ENCODE measurements at regions not wholly inside any gene's neighbourhood (a gene's known extent, or its start where the extent isn't known, plus 50 kb on each side); places are given as distances from the start of the nearest gene placed in this dataset.
A peak's percentile ranks its signal among the peaks of the same experiment; 100 is the strongest.

DNA sequence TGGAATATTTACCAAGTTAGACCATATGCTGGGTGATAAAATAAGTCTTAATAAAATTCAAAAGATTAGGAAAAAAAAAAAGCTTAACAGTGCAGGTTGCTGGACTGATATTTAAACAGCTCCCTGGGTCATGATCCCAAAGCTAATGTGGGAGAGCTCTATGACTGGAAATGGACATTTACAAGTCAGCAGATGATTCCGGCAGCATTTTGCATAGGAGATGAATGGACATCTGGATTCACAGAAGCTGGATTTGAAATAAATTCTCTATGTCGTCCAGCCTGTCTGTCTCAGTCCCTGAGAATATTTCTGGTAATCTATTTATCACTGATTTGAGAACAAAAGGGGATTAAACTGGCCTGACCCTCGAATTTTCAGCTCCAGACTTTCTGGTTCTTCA is 52.3 kb upstream of the KLHL25 start:
- H3K27ac ChIP-seq = no peak overlapping the region
- H3K36me3 ChIP-seq = no peaks in the 10 kb centered on the region
- H3K9ac ChIP-seq (ENCODE audit: low read depth in 2 of 2, low read length in 2 of 2) = no peak overlapping the region
- DNase-seq = no peak
- no peaks in the 10 kb centered on the region for H3K4me1 ChIP-seq
- TF ChIP-seq, protein P1, sequence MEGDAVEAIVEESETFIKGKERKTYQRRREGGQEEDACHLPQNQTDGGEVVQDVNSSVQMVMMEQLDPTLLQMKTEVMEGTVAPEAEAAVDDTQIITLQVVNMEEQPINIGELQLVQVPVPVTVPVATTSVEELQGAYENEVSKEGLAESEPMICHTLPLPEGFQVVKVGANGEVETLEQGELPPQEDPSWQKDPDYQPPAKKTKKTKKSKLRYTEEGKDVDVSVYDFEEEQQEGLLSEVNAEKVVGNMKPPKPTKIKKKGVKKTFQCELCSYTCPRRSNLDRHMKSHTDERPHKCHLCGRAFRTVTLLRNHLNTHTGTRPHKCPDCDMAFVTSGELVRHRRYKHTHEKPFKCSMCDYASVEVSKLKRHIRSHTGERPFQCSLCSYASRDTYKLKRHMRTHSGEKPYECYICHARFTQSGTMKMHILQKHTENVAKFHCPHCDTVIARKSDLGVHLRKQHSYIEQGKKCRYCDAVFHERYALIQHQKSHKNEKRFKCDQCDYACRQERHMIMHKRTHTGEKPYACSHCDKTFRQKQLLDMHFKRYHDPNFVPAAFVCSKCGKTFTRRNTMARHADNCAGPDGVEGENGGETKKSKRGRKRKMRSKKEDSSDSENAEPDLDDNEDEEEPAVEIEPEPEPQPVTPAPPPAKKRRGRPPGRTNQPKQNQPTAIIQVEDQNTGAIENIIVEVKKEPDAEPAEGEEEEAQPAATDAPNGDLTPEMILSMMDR (IDR thresholded peaks at IDR 0.05) = no peak
- no peak overlapping the region for H3K4me3 ChIP-seq
- H3K9me3 ChIP-seq = no peaks in the 10 kb centered on the region
- intact Hi-C loops (cut with DNase I) = no loop called here
- H3K27me3 ChIP-seq = no peaks in the 10 kb centered on the region

DNA sequence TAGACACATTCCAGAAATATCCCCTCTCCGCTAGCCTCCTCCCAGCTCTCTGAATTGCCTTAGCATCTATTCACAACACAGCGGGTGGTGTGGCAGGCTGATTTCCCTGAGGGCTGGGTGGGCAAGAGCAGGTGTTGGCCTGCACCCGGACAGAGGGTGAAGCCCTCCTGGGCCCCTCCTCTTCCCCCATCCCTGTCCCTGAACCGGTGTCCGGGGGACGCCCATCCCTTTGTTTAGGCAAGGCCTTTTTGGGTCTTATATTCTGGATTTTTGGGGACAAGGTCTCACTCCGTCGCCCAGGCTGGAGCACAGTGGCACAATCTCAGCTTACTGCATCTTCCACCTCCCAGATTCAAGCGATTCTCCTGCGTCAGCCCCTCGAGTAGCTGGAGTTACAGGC is 55.2 kb upstream of the KLHL25 start:
- Histone ChIP-seq H3K4me1 (no peaks in the 10 kb centered on the region), H3K9ac (ENCODE audit: low read depth in 2 of 2, low read length in 2 of 2) (no peak overlapping the region), H3K36me3 (no peaks in the 10 kb centered on the region), H3K9me3 (no peaks in the 10 kb centered on the region), H3K27ac (no peak overlapping the region), H3K4me3 (no peak overlapping the region), H3K27me3 (no peaks in the 10 kb centered on the region)
- TF ChIP-seq, protein P1 (IDR thresholded peaks at IDR 0.05) = no peak
- DNase-seq = no peak
- intact Hi-C loops (cut with DNase I) = no loop called here

DNA sequence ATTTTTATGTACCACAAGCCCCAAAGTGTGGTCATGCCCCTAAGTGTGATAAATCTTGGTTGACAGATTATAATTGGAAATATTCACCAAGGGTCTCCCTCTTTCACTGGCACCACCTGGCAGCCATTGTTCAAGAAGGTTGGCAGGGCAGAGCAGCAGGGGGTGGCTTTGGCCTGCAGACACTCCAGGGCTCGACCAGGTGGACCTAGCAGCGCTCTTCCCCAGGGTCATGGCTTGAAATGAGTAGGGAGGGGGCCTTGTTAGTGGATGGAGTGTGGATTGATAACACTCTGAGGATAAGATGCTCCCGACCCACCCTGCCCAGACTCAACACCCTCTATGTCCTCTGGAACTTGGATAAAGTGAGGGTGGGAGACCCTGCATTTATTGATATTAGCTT is 58.2 kb upstream of the KLHL25 start:
- no peak for DNase-seq
- no peaks in the 10 kb centered on the region for H3K9me3 ChIP-seq
- no peak overlapping the region for H3K4me3 ChIP-seq
- TF ChIP-seq, protein P1 (IDR thresholded peaks at IDR 0.05) = no peak
- H3K27me3 ChIP-seq = no peaks in the 10 kb centered on the region
- intact Hi-C loops (cut with DNase I) = no loop called here
- H3K4me1 ChIP-seq = no peaks in the 10 kb centered on the region
- no peak overlapping the region for H3K9ac ChIP-seq (ENCODE audit: low read depth in 2 of 2, low read length in 2 of 2)
- H3K27ac ChIP-seq = no peak overlapping the region
- no peaks in the 10 kb centered on the region for H3K36me3 ChIP-seq

DNA sequence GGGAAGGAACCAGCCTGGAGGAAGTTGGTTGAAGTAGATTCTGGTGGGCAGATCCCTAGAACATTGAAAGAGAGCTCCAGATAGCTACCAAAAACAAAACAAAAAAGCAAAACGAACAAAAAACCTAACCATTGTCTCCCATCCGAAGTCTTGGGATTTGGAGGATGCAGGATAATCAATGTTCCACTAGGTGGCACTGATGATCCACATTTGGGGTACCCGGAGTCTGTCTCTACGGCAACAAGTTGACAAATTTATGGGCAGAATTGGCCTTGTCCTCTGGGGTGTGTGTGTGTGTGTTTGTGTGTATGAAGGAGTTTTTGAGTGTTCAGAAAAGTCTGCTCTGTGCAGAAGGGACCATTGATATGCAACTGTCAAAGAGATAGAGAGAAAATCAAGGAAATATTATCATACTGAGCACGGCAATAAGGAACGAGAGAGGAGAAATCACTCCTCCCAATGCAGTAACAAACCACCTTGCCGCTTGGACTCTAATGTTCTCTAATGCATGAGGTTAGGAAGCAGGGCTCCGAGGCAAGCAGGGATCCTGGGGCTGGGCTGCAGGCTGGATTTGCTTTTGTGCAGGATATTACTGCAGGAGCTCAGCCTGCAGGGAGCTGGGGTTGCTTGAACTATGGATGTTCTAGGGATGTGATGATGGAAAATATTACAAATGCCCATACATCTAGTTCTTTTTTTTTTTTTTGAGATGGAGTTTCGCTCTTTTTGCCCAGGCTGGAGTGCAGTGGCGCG is 59.8 kb upstream of the KLHL25 start:
- Histone ChIP-seq H3K4me3 (no peak overlapping the region), H3K4me1 (no peaks in the 10 kb centered on the region), H3K27ac (no peak overlapping the region), H3K9me3 (no peaks in the 10 kb centered on the region), H3K9ac (ENCODE audit: low read depth in 2 of 2, low read length in 2 of 2) (no peak overlapping the region), H3K27me3 (no peaks in the 10 kb centered on the region), H3K36me3 (no peaks in the 10 kb centered on the region)
- TF ChIP-seq, protein P1 (IDR thresholded peaks at IDR 0.05) = peak; percentile 76
- DNase-seq = peak; percentile 59
- intact Hi-C loops (cut with DNase I) = no loop called here

DNA sequence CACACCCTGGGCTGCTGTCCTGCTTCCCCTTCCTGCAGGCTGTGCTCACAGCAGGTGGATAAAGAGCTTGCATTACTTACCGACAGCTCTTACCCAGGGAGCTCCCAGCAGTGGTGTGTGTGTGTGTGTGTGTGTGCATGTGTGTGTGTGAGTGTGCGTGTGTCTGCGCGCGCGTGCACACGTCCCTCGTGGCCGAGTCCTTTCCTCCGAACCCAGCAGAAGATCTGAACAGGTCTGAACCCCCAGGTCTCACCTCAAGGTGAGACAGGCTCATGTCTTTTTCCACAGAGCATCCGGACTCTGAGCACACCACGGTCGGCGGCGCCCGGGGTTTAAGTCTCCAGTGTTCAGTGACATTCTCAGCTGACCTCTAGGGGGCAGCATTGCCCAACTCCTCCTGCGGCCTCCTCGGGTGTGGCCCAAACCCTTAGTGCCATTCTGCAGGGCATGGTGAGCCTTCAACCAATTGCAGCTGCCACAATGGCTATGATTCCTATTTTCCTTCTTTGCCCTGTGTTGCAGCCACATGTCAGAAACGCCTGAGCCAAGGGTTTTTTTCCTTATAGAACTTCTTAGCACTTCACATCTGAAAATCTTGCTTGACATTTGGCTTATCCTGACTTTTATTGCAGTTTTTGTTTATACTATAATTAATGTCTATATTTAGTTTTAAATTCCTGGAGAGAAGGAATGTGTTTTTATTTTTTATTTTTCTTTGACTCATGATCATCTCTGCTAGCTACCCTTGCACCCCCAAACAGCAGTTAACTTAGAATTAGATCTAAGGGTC is 64.1 kb upstream of the KLHL25 start:
- intact Hi-C loops (cut with DNase I) = no loop called here
- H3K4me3 ChIP-seq = no peak overlapping the region
- H3K36me3 ChIP-seq = no peaks in the 10 kb centered on the region

More for the DNA sequence above, 64.1 kb upstream of the KLHL25 start:
- no peaks in the 10 kb centered on the region for H3K27me3 ChIP-seq
- DNase-seq = peak; percentile 81
- no peak overlapping the region for H3K27ac ChIP-seq
- no peaks in the 10 kb centered on the region for H3K9me3 ChIP-seq
- TF ChIP-seq, protein P1 (IDR thresholded peaks at IDR 0.05) = peak; percentile 83
- H3K9ac ChIP-seq (ENCODE audit: low read depth in 2 of 2, low read length in 2 of 2) = no peak overlapping the region
- H3K4me1 ChIP-seq = no peaks in the 10 kb centered on the region

All from colonic mucosa (tissue), 4 donors.